ENCODE measurements at regions not wholly inside any gene's neighbourhood (a gene's known extent, or its start where the extent isn't known, plus 50 kb on each side); places are given as distances from the start of the nearest gene placed in this dataset.

DNA sequence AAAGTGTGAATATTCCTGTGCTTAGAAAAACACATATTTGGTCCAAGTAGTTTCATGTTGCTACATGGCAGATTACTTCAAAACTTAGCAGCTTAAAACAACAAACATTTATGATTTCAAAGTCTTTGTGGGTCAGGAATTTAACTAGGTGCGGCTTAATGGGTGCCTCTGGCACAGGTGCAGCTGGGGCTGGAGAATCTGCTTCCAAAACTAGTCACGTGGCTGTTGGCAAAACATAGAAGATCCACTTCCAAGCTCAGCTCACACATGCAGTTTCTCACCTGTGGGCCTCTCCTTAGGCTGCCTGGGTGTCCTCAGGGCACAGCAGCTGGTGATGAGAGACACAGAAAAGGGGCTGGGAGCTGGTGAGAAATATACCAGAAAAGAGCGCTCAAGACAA is 263.4 kb downstream of the TTLL7 start:
- no peak for DNase-seq (ENCODE audit: low read depth in 2 of 2)

DNA sequence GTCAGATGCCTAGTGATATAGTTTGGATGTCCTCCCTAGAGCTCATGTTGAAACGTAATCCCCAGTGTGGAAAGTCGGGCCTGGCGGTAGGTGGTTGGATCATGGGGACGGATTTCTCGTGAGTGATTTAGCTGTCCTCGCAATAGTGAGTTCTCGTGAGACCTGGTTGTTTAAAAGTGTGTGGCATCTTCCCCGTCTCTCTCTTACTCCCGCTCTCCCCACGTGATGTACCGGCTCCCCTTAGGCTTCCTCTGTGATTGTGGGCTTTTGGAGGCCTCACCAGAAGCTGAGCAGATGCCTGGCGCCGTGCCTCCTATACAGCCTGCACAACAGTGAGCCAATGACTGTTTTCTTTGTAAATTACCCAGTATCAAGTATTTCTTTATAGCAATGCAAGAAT is 264.5 kb downstream of the TTLL7 start:
- no peak for DNase-seq (ENCODE audit: low read depth in 2 of 2)

DNA sequence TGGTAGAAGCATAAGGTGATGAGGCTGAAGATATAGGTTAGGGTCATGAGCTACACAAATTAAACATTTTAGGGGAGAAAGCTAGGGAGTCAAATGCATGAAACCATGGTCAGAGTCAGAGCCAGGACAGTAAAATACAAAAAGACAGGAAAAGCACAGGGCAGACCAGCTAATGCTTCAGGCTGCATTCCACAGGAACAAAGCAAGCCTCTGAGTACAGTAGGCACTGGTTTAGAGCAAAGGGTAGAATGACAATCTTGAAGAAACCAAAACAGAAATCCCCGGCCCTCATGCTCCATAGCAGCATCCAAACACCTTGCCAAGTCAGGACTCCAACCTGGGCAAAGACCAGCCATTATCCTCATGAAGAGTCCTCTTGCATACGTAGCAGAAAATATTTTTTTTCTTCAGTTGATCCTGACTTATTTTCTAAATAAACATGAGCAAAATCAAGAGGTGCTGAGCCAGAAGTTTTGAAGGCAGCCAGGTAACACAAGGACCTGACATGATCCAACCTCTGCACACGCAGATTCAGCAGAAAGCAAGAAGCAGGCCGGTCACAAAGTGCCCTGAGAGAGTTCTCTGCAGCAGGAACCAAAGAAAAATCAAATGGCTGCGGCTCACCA is 273.1 kb downstream of the TTLL7 start:
- DNase-seq (ENCODE audit: low read depth in 2 of 2) = no peak

DNA sequence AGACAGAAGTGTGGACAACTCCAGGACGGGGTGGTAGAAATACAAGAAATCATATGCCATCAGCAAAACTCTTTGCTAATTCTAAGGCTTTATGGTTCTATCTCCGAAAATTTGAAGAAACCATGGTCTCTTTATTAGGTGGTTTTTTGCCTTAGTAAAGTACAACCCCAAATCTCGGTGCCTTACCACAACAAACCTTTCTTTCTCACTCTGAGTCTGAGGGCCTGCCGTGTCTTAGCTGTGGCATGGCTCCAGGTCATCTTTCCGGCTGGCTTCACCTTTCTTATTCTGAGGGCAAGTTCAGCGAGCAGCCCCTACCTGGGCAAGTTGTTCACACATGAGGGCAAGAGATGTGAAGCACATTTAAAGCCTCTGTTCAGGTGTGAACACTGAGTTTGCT is 280.6 kb downstream of the TTLL7 start:
- DNase-seq (ENCODE audit: low read depth in 2 of 2) = no peak

DNA sequence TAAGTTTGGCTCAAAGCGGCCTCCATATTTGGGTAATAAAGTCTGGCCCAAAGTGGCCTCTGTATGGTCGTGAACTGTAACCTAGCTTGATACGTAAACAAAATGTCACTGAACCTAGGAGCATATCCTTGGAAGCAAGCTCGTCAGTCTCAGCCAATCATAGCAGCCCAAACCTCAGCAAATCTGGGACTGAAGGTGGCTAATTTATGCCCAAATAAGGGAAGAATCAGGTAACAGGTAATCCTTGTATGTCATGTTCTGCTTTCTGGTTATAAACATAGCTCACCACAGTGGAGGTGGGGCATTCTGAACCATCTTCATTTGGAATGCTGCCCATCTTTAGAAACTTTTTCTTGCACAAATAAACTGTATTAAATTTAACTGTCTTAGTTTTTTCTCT is 281.1 kb downstream of the TTLL7 start:
- no peak for DNase-seq (ENCODE audit: low read depth in 2 of 2)

DNA sequence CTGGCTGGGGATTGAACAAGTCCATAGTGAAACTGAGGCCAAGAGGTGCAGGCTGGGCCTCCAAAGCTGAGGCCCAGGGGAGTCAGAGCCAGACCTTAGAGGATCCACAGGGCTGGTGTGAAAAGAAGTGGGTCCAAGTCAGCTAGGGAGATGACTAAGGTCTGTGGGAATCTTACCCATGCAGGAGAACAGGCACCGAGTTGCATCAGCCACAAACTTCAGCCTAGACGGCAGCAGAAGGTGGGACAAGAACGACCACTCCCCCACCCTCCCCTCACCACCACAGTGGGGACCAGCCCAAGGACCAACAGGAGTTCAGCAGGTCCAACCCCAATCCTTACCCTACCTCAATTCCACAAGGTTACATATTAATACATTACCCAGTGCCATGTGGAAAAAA is 282.3 kb downstream of the TTLL7 start:
- no peak for DNase-seq (ENCODE audit: low read depth in 2 of 2)

DNA sequence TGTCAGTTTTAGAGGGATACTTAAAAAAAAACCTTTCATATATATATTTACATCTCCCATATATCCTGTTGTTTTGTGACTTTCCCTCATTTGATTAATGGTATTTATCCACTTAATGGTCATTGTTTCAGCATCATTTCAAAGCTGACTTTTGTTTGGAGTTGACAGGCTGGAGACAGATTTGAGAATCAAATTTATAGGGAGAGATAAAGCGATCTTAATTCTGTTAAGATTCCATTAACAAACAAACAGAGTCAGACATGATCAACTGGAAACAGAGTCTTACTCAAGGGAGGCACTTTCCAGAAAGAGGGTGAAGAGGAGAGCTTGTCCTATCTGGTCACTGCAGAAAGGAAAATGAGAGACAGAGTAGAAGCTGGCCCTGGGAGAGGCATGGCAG is 283.4 kb downstream of the TTLL7 start:
- no peak for DNase-seq (ENCODE audit: low read depth in 2 of 2)

DNA sequence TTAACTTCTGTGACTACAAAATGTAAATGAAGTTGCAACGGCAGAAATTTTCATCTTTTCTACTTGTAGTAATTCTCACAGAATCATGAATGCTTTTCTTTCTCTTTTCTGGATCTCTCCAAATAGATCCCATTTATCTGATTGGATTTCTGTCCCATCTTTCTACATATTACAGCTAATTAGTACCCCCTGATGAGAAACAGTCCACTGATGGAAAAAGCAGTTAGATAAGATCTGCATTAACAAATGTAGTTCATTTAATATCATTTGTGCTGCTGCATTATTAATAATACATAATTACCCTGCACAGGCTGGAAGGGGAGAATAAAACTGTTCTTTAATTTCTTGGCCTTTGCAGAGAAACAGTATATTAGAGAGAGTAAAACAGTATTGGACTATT is 289.3 kb downstream of the TTLL7 start:
- no peak for DNase-seq (ENCODE audit: low read depth in 2 of 2)

DNA sequence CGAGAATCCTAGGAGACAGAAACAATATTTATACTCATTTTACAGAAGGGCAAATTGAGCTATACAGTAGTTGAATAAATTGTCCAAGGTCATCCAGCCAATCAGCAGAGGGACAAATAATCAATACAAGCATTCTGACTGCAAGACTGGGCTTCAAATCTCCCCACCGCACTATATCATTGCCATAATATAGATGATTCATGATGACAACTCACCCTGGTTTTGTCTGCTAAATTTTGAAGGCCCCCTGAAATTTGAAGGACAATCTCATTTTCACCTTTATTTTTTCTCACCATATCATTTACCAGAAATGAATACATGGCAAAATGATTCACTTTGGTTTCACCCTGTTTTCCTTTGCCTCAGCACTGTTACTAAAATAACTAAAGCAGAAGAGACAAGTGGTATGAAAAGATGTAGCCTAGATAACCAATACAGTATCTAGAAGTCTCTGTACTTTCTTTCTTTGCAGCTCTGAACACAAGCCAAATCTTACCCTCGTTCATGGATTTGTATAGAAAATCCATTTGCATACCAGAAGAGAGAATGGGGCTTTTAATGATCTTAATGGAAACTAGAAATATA is 292.5 kb downstream of the TTLL7 start:
- DNase-seq (ENCODE audit: low read depth in 2 of 2) = no peak

DNA sequence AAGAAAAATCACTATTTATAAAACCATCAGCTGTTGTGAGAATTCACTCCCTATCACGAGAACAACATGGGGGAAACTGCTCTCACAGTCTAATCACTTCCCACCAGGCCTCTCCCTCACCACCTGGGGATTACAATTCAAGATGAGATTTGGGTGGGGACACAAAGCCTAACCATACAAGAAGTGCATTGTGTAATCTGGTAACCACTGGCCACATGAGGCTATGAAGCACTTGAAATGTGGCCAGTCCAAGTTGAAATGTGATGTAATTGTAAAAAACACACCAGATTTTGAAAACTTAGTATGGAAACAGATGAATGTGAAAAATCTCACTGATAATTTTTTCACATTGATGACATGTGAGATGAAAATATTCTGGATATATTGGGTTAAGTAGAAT is 293.8 kb downstream of the TTLL7 start:
- no peak for DNase-seq (ENCODE audit: low read depth in 2 of 2)

DNA sequence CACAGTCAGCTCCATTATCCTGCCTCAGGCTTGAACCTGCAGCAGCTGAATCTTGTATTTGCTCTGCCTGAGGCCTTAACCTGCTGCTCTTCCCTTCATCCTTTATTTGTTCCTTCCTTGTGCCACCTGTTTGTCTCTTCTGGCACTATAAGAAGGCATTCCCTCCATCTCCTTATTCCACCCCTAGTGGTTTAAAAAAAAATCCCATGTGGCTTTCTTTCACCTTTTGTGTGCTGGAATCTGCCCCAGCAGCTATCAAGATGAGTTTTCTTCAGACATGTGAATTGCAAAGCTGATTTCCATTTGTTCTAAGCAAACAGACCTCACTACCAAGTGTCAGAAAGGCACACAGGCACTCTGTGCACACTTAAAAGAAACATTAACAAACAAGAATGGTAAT is 294.6 kb downstream of the TTLL7 start:
- DNase-seq (ENCODE audit: low read depth in 2 of 2) = no peak

DNA sequence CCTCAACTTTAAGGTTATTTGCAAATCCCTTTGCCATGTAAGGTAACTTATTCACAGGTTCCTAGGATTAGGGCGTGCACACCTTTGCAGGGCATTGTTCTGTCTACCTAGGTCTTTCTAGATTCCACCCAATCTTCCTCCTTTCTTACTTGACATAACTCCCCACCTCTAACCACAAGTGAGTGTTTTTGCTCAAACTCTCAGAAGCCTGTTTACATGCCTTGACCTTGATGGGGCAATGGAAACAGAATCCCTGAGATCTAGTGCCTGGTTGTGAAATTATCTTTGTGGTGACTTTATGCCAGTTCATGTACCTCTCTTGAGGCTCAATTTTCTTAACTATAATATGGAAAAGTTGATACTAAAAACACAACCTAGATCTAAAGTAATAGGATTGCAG is 296.6 kb downstream of the TTLL7 start:
- no peak for DNase-seq (ENCODE audit: low read depth in 2 of 2)

DNA sequence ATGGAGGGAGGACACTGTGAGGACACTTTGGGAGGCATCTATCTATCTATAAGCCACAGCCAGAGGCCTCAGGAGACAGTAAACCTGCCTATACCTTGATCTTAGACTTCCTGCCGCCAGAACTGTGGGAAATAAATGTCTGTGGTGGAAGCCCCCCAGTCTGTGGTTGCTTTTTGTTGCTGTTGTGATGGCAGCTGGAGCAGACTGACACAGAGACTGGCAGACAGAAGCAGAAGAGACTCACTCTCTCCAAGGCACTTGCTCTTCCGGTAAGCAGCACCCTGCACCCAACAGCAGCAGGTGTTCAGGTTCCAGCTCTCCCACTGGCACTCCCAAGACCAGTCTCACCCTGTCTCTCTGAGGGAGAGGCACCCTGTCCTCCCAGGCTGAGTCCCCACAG is 297.6 kb downstream of the TTLL7 start:
- DNase-seq (ENCODE audit: low read depth in 2 of 2) = no peak

DNA sequence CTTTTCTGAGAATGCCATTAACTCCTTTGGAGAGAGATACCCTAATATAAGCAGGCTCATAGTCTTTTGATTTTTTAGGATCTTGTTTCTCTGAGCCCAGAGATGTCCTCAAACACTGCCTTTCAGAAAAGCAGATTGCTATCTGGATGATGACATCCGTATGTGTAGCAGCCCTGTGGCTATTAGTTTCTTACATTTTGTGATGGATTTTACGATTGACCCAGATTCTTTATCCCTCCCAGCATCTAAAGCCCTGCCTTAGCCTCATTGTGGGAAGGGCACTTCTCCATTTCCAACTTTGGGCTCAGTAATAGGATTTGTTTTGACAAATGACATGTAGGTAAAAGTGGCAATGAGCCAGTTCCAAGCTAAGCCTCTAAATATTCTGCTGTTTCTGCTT is 300.3 kb downstream of the TTLL7 start:
- no peak for DNase-seq (ENCODE audit: low read depth in 2 of 2)

DNA sequence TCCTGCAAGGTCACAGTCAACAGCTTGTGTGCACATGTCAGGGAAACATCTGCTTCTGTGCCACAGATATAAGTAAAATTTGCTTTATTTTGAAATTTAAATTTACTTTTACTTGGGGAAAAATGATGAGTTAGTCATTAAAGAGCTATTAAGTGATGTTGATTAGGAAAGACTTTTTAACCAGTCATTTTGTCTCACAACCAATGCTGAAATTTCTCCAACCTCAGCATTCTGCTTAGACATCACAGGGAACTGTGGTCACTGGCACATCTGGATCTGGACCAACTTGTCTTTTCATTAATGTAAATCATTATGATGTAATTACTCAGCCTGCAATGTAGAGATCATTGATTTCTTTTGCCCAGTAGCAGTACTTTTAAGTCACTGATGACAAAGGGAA is 301.0 kb downstream of the TTLL7 start:
- DNase-seq (ENCODE audit: low read depth in 2 of 2) = no peak

DNA sequence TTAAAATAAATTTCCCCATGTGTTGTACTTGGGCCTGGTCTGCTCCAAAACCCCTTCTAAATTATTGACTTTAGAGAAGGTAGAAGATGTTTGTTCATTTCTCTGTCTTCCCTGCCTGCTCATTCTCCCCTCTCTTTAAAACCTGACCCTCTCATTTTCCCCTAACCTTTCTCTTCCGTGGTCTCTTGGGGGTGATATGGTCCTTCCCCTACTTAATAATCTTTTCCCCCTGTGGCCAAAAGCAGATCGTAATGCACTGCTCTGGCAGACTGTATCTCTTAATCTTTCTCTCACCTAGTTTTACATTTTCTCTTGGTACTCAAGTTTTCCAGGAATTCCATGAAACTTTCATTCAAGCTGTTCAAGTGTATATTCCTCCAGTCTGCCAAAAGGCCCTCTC is 301.7 kb downstream of the TTLL7 start:
- DNase-seq (ENCODE audit: low read depth in 2 of 2) = no peak

DNA sequence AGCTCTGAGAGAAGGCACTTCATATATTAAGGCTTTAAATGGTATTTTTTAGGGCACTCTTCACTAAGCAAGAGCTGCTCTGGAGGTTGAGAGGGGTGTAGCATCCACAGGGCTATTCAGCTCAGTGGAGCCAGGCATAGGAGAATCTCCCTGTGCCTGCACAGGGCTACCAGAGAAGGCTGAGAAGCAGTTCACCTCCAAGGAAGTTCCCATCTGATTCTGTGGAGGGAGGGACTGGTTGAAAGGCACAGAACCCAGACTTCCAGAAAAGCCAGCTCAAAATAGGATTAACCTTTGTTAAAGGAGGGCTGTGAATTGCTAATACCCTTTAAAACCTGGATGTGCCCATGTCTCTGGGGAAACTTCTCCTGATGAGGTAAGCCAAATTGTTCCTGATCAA is 304.5 kb downstream of the TTLL7 start:
- no peak for DNase-seq (ENCODE audit: low read depth in 2 of 2)

DNA sequence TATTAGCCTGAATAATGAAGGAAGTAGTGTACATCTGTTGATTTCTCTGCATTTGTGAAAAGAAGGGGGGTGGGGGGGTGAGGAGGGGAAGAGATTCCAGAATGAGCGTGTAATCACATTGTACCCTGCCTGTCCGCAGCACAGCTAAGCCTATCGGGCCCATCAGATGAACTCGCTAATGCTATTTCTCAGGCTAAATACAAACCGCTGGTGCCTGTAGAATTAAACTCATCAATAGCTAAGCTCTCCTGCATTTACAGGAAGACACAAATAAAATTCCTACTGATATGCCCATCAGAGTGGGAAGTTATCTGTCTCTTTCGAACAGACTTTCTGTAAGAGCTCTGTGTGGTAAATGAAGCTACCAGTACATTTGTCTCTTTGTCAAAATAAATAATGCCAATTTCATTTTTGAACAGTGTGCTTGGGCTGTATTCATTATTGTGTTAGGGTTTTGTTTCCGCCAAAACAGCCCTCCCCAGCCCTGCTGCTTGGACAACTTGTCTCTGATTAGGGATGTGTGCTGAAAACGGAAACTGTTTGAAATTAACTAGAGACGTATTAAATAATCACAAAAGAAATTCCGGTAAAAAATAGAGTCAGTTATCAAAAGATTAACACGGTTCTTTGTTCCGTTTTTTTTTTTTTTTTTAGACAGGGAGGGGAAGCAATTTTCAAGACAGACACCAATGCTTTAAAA is 305.4 kb downstream of the TTLL7 start:
- DNase-seq (ENCODE audit: low read depth in 2 of 2) = no peak

DNA sequence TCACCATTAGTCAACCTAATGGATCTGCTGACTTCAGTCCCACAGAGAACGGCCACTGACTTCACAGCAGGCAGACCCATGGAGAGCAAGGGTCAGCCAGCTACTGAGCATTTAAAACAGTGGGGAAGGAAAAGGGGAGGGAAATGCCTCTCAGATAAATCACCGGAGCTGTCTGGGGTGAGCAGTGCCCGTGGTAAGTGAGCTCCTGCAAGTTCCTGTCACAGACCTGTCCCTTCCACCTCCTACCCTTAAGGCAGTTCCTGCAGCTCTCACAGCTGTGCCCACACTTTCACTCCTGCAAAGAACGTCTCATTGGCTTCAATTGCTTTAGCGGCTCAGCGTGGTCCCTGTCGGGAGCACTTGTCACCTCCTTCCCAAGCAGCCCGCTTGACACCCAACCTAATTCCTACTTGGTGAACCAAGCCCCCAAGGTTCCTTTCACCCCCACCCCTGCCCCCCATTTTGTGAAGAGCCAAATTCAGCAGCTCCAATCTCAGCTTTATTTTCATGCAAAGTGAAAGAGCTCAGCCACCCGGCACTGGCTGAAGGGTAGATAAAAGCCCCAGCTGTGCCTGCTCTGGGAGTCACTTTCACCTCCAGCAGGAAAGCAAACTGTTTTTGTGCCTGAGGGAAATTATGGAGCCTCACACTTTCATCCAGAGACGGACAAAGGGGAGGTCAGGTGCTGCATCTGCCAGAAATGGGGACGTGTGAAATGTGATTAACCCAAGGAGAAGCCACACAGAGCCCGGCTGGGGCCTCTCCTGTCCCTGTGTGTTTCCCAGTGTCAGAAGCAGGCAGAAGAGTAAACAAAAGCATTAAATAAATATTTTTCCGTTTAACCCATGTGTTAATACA is 306.2 kb downstream of the TTLL7 start:
- DNase-seq (ENCODE audit: low read depth in 2 of 2) = peak in 1 of 2 donors; percentile 1

DNA sequence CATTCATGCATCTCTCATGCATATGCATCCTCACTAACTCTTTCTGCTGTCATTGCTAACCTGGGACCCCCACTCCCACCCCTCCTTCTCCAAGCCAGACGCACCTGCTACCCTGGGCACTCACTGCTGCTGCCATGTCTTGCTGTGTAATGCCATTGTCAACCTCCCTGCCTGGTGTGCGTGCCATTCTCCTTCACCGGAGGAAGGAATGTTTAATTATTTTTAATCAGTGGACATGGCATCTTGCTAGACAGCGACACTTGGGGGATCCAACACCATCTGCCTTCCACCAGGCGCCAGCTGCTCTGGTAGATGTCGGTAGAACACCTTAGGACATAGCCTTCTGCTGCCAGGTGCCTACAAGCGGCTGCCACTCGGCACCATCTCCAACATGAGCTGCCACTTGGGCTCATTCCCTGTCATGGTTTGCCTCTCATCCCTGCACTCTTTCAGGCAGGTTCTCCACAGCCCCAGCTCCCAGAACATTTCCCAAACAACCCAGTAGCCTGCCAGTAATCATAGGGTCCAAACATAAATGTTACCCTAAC is 306.9 kb downstream of the TTLL7 start:
- DNase-seq (ENCODE audit: low read depth in 2 of 2) = no peak

DNA sequence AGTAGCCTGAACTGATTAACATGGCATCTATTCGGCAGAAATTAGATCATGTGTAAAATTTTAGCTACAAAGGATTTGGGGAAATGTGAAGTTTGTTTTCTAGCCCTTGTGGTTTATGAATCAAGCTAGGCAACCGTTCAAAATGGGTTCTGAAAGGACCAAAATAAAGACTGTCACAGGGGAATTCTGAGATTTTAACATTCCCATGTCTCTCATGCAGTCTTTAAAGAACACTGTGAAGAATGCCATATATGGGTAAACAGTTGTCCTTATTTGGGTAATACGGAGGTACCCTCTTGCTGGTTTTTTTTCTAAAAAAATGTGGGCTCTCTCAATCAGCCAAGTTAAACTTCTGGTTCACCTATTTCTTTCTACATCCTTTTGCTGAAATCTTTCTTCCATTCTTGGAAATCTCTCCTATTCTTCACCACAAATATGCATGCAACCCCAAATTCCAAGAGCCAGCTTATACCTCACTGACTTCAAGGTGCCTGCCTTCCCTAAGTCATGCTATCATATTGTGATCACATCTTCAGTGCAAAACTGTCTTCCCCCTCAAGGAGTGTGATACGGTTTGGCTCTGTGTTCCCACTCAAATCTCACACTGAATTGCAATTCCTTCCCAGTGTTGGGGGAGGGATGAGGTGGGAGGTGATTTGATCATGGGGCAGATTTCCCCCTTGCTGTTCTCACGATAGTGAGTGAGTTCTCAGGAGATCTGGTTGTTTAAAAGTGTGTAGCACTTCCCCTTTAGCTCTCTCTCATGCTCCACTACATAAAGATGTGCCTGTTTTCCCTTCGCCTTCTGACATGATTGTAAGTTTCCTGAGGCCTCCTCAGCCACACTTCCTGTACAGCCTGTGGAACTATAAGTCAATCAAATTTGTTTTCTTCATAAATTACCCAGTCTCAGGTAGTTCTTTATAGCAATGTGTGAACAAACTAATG is 308.7 kb downstream of the TTLL7 start:
- no peak for DNase-seq (ENCODE audit: low read depth in 2 of 2)
